ENCODE measurements at regions not wholly inside any gene's neighbourhood (a gene's known extent, or its start where the extent isn't known, plus 50 kb on each side); places are given as distances from the start of the nearest gene placed in this dataset.

GRCh38 chr9:86997156-86997555, 49.9 kb upstream of the GAS1 start:
- no peaks in the 10 kb centered on the region for H3K36me3 ChIP-seq (ENCODE audit: insufficient read depth, low read length)
- no peaks in the 10 kb centered on the region for H3K79me2 ChIP-seq (ENCODE audit: low read length)
- H3K4me2 ChIP-seq (ENCODE audit: low read depth, low read length, poor library complexity, severe bottlenecking): no peak overlapping the region
- no peaks in the 10 kb centered on the region for H3K9me2 ChIP-seq (replicated peaks; ENCODE audit: insufficient read depth, low read length)
- no peaks in the 10 kb centered on the region for H4K20me1 ChIP-seq (ENCODE audit: insufficient read depth, low read depth, low read length)
- no peak overlapping the region for H3K4me3 ChIP-seq (ENCODE audit: low read length)
- H3K9me3 ChIP-seq (ENCODE audit: low read length): no peaks in the 10 kb centered on the region
- H3K27ac ChIP-seq (ENCODE audit: low read length): no peak overlapping the region
- no peaks in the 10 kb centered on the region for H3K27me3 ChIP-seq (ENCODE audit: low read length)
- DNase-seq: no peak
- H2AFZ ChIP-seq (ENCODE audit: low read length): no peak overlapping the region
- H3K9ac ChIP-seq (ENCODE audit: low read length): no peak overlapping the region
- no peaks in the 10 kb centered on the region for H3K4me1 ChIP-seq (ENCODE audit: low read length)

- H4K20me1 ChIP-seq (ENCODE audit: insufficient read depth, low read depth, low read length): no peaks in the 10 kb centered on the region
- no peaks in the 10 kb centered on the region for H3K9me3 ChIP-seq (ENCODE audit: low read length)
- H3K36me3 ChIP-seq (ENCODE audit: insufficient read depth, low read length): no peaks in the 10 kb centered on the region
- H3K4me3 ChIP-seq (ENCODE audit: low read length): no peak overlapping the region
- no peak overlapping the region for H3K9ac ChIP-seq (ENCODE audit: low read length)
- H3K27me3 ChIP-seq (ENCODE audit: low read length): no peaks in the 10 kb centered on the region
- no peaks in the 10 kb centered on the region for H3K4me1 ChIP-seq (ENCODE audit: low read length)
- no peaks in the 10 kb centered on the region for H3K9me2 ChIP-seq (replicated peaks; ENCODE audit: insufficient read depth, low read length)
- H3K79me2 ChIP-seq (ENCODE audit: low read length): no peaks in the 10 kb centered on the region
- no peak overlapping the region for H2AFZ ChIP-seq (ENCODE audit: low read length)
- no peak overlapping the region for H3K4me2 ChIP-seq (ENCODE audit: low read depth, low read length, poor library complexity, severe bottlenecking)
- DNase-seq: no peak
- H3K27ac ChIP-seq (ENCODE audit: low read length): no peak overlapping the region
Measured at GRCh38 chr9:86997951-86998350, 50.6 kb upstream of the GAS1 start.

GRCh38 chr9:87002517-87002916, 55.2 kb upstream of the GAS1 start:
- DNase-seq: no peak
- no peaks in the 10 kb centered on the region for H3K9me2 ChIP-seq (replicated peaks; ENCODE audit: insufficient read depth, low read length)
- H3K9me3 ChIP-seq (ENCODE audit: low read length): no peaks in the 10 kb centered on the region
- H3K36me3 ChIP-seq (ENCODE audit: insufficient read depth, low read length): no peaks in the 10 kb centered on the region
- H3K4me1 ChIP-seq (ENCODE audit: low read length): no peaks in the 10 kb centered on the region
- no peaks in the 10 kb centered on the region for H4K20me1 ChIP-seq (ENCODE audit: insufficient read depth, low read depth, low read length)
- H2AFZ ChIP-seq (ENCODE audit: low read length): no peak overlapping the region
- no peak overlapping the region for H3K27ac ChIP-seq (ENCODE audit: low read length)
- no peaks in the 10 kb centered on the region for H3K27me3 ChIP-seq (ENCODE audit: low read length)
- H3K4me3 ChIP-seq (ENCODE audit: low read length): no peak overlapping the region
- H3K9ac ChIP-seq (ENCODE audit: low read length): no peak overlapping the region
- H3K79me2 ChIP-seq (ENCODE audit: low read length): no peaks in the 10 kb centered on the region
- no peak overlapping the region for H3K4me2 ChIP-seq (ENCODE audit: low read depth, low read length, poor library complexity, severe bottlenecking)

GRCh38 chr9:87004016-87004415, 56.7 kb upstream of the GAS1 start:
- Histone ChIP-seq H3K79me2 (ENCODE audit: low read length) (no peaks in the 10 kb centered on the region), H2AFZ (ENCODE audit: low read length) (no peak overlapping the region), H3K9me2 (replicated peaks; ENCODE audit: insufficient read depth, low read length) (no peaks in the 10 kb centered on the region), H3K4me1 (ENCODE audit: low read length) (no peaks in the 10 kb centered on the region), H3K4me2 (ENCODE audit: low read depth, low read length, poor library complexity, severe bottlenecking) (no peak overlapping the region), H3K4me3 (ENCODE audit: low read length) (no peak overlapping the region), H4K20me1 (ENCODE audit: insufficient read depth, low read depth, low read length) (no peaks in the 10 kb centered on the region), H3K27me3 (ENCODE audit: low read length) (no peaks in the 10 kb centered on the region), H3K27ac (ENCODE audit: low read length) (no peak overlapping the region), H3K9me3 (ENCODE audit: low read length) (no peaks in the 10 kb centered on the region), H3K9ac (ENCODE audit: low read length) (no peak overlapping the region), H3K36me3 (ENCODE audit: insufficient read depth, low read length) (no peaks in the 10 kb centered on the region)
- no peak for DNase-seq

GRCh38 chr9:87006956-87007355, 59.6 kb upstream of the GAS1 start:
- Histone ChIP-seq H3K4me3 (ENCODE audit: low read length) (no peak overlapping the region), H3K27me3 (ENCODE audit: low read length) (no peaks in the 10 kb centered on the region), H3K9me3 (ENCODE audit: low read length) (no peaks in the 10 kb centered on the region), H2AFZ (ENCODE audit: low read length) (no peak overlapping the region), H3K9ac (ENCODE audit: low read length) (no peak overlapping the region), H3K9me2 (replicated peaks; ENCODE audit: insufficient read depth, low read length) (no peaks in the 10 kb centered on the region), H3K4me1 (ENCODE audit: low read length) (no peaks in the 10 kb centered on the region), H3K79me2 (ENCODE audit: low read length) (no peaks in the 10 kb centered on the region), H3K4me2 (ENCODE audit: low read depth, low read length, poor library complexity, severe bottlenecking) (no peak overlapping the region), H3K27ac (ENCODE audit: low read length) (no peak overlapping the region), H4K20me1 (ENCODE audit: insufficient read depth, low read depth, low read length) (no peaks in the 10 kb centered on the region), H3K36me3 (ENCODE audit: insufficient read depth, low read length) (no peaks in the 10 kb centered on the region)
- DNase-seq: no peak

- no peak overlapping the region for H3K4me2 ChIP-seq (ENCODE audit: low read depth, low read length, poor library complexity, severe bottlenecking)
- no peaks in the 10 kb centered on the region for H3K36me3 ChIP-seq (ENCODE audit: insufficient read depth, low read length)
- DNase-seq: no peak
- H2AFZ ChIP-seq (ENCODE audit: low read length): no peak overlapping the region
- H3K9me2 ChIP-seq (replicated peaks; ENCODE audit: insufficient read depth, low read length): no peaks in the 10 kb centered on the region
- no peaks in the 10 kb centered on the region for H3K4me1 ChIP-seq (ENCODE audit: low read length)
- H3K27ac ChIP-seq (ENCODE audit: low read length): no peak overlapping the region
- H3K9ac ChIP-seq (ENCODE audit: low read length): no peak overlapping the region
- H4K20me1 ChIP-seq (ENCODE audit: insufficient read depth, low read depth, low read length): no peaks in the 10 kb centered on the region
- no peaks in the 10 kb centered on the region for H3K79me2 ChIP-seq (ENCODE audit: low read length)
- H3K4me3 ChIP-seq (ENCODE audit: low read length): no peak overlapping the region
- H3K27me3 ChIP-seq (ENCODE audit: low read length): no peaks in the 10 kb centered on the region
- H3K9me3 ChIP-seq (ENCODE audit: low read length): no peaks in the 10 kb centered on the region
Measured at GRCh38 chr9:87007711-87008366, 60.5 kb upstream of the GAS1 start.

- no peak overlapping the region for H2AFZ ChIP-seq (ENCODE audit: low read length)
- H3K79me2 ChIP-seq (ENCODE audit: low read length): no peaks in the 10 kb centered on the region
- H3K4me1 ChIP-seq (ENCODE audit: low read length): no peaks in the 10 kb centered on the region
- no peak overlapping the region for H3K27ac ChIP-seq (ENCODE audit: low read length)
- no peak overlapping the region for H3K4me2 ChIP-seq (ENCODE audit: low read depth, low read length, poor library complexity, severe bottlenecking)
- H4K20me1 ChIP-seq (ENCODE audit: insufficient read depth, low read depth, low read length): no peaks in the 10 kb centered on the region
- no peaks in the 10 kb centered on the region for H3K9me3 ChIP-seq (ENCODE audit: low read length)
- H3K27me3 ChIP-seq (ENCODE audit: low read length): no peaks in the 10 kb centered on the region
- no peak for DNase-seq
- H3K4me3 ChIP-seq (ENCODE audit: low read length): no peak overlapping the region
- H3K9ac ChIP-seq (ENCODE audit: low read length): no peak overlapping the region
- no peaks in the 10 kb centered on the region for H3K9me2 ChIP-seq (replicated peaks; ENCODE audit: insufficient read depth, low read length)
- H3K36me3 ChIP-seq (ENCODE audit: insufficient read depth, low read length): no peaks in the 10 kb centered on the region
Measured at GRCh38 chr9:87008667-87009066, 61.4 kb upstream of the GAS1 start.

GRCh38 chr9:87010626-87011025, 63.3 kb upstream of the GAS1 start:
- Histone ChIP-seq H3K27ac (ENCODE audit: low read length) (no peak overlapping the region), H3K36me3 (ENCODE audit: insufficient read depth, low read length) (no peaks in the 10 kb centered on the region), H3K9me2 (replicated peaks; ENCODE audit: insufficient read depth, low read length) (no peaks in the 10 kb centered on the region), H3K4me3 (ENCODE audit: low read length) (no peak overlapping the region), H3K4me2 (ENCODE audit: low read depth, low read length, poor library complexity, severe bottlenecking) (no peak overlapping the region), H3K27me3 (ENCODE audit: low read length) (no peaks in the 10 kb centered on the region), H3K79me2 (ENCODE audit: low read length) (no peaks in the 10 kb centered on the region), H3K4me1 (ENCODE audit: low read length) (no peaks in the 10 kb centered on the region), H2AFZ (ENCODE audit: low read length) (no peak overlapping the region), H4K20me1 (ENCODE audit: insufficient read depth, low read depth, low read length) (no peaks in the 10 kb centered on the region), H3K9me3 (ENCODE audit: low read length) (no peaks in the 10 kb centered on the region), H3K9ac (ENCODE audit: low read length) (no peak overlapping the region)
- no peak for DNase-seq

GRCh38 chr9:87011551-87011950, 64.2 kb upstream of the GAS1 start:
- no peaks in the 10 kb centered on the region for H3K27me3 ChIP-seq (ENCODE audit: low read length)
- no peak for DNase-seq

More at GRCh38 chr9:87011551-87011950, 64.2 kb upstream of the GAS1 start:
- H3K36me3 ChIP-seq (ENCODE audit: insufficient read depth, low read length): no peaks in the 10 kb centered on the region
- no peak overlapping the region for H3K9ac ChIP-seq (ENCODE audit: low read length)
- H3K9me2 ChIP-seq (replicated peaks; ENCODE audit: insufficient read depth, low read length): no peaks in the 10 kb centered on the region
- no peak overlapping the region for H3K4me3 ChIP-seq (ENCODE audit: low read length)
- no peaks in the 10 kb centered on the region for H4K20me1 ChIP-seq (ENCODE audit: insufficient read depth, low read depth, low read length)
- no peaks in the 10 kb centered on the region for H3K4me1 ChIP-seq (ENCODE audit: low read length)
- H3K4me2 ChIP-seq (ENCODE audit: low read depth, low read length, poor library complexity, severe bottlenecking): no peak overlapping the region
- no peak overlapping the region for H3K27ac ChIP-seq (ENCODE audit: low read length)
- H2AFZ ChIP-seq (ENCODE audit: low read length): no peak overlapping the region
- no peaks in the 10 kb centered on the region for H3K9me3 ChIP-seq (ENCODE audit: low read length)
- H3K79me2 ChIP-seq (ENCODE audit: low read length): no peaks in the 10 kb centered on the region

Data from Karpas-422 (cell line).